ENCODE measurements at regions not wholly inside any gene's neighbourhood (a gene's known extent, or its start where the extent isn't known, plus 50 kb on each side); places are given as distances from the start of the nearest gene placed in this dataset.
"Not testable (repeated sequence)": the region's sequence is repeated elsewhere in the genome, so short reads cannot be mapped to it uniquely, and the experiment has no call there.

DNA sequence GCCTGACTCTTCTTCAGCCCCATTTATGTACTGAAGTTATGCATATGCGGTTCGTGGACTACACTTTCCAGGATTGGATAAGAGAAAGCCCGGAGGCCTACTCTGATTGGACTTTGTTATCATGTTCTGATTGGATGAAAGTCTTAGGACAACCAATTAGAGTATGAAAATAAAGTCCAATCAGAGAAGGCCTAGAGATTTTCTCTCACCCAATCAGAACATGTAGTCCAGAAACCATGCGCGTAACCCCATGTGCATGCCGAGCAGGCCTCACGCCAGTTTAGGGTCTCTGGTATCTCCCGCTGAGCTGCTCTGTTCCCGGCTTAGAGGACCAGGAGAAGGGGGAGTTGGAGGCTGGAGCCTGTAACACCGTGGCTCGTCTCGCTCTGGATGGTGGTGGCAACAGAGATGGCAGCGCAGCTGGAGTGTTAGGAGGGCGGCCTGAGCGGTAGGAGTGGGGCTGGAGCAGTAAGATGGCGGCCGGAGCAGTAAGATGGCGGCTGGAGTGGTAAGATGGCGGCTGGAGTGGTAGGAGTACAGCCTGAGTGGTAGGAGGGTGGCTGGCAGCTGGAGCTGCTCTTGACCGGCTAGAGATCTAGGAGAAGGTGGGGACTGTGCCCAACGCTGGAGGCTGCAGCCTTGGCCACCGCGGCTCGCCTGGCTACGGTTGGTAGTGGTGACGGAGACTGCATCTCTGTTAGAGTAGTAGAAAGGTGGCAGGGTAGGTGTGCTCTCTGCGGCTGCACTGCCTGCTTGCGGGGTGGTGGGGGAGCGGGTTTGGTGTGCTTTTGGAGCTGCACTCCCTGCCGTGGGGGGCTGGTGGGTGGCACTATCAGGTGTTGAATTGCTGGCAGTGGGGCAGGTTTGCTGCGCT, 107.9 kb upstream of the TPTE start:
- H3K27ac ChIP-seq (replicated peaks in 1 of 4); H3K4me1 ChIP-seq; H3K4me3 ChIP-seq; intact Hi-C loops (cut with DNase I); H3K36me3 ChIP-seq: not testable (repeated sequence)
- Histone ChIP-seq H3K27me3 (peaks cover 0 to 12% (median 0%) of the 10 kb centered on the region in 4 donors), H3K9me3 (peaks cover 0 to 17% (median 14%) of the 10 kb centered on the region in 4 donors)
- WGBS, result 84% methylated on average over 30 of the region's 31 CpGs
- DNase-seq (ENCODE audit: extremely low spot score), result peak; percentile 86

DNA sequence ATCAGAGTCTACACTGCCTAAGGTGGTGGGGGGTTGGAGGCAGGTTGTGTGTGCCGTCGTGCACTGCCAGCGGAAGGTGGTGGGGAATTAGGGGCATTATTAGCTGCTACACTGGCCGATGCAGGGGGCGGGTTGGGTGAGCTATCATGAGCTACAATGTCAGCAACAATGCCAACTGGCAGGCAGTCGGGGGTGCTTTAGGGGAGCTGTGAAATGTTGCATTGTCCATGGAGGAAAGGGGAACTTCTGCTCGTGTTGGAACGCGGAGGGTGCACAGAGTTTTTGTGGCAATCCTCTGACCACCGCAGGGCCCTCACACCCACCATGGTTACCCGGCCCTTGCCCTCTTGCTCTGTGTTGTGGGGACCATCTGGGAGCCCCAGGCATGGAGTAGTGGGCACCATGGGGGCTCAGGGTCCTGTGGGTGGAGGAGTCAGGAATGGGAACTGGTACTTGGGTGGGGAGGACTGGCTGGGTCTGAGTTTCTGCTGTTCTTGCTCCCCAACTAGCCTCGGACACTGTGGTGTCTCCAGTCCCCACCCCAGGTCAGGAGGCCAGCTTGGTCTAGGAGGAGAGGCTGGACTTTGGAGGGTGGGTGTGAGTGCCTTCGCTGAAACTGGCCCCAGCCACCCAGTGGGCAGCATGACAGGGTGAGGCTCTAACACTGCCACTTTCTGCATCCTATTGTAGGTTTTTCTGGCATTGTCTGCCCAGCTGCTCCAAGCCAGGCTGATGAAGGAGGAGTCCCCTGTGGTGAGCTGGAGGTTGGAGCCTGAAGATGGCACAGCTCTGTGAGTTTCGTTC, 107.1 kb upstream of the TPTE start:
- H3K9me3 ChIP-seq, result peaks cover 0 to 17% (median 14%) of the 10 kb centered on the region in 4 donors
- 75% methylated on average over 14 of the region's 14 CpGs for WGBS

DNA sequence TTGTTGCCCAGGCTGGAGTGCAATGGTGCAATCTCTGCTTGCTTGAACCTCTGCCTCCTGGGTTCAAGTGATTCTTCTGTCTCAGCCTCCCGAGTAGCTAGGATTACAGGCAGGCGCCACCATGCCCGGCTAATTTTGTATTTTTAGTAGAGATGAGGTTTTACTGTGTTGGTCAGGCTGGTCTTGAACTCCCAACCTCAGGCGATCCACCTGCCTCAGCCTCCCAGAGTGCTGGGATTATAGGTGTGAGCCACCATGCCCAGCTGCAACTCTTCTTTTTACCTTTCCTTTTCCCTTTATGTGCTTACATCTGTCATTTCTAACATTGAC, 106.5 kb upstream of the TPTE start:
- H3K36me3 ChIP-seq; H3K4me3 ChIP-seq; H3K27ac ChIP-seq (replicated peaks in 1 of 4); H3K4me1 ChIP-seq; intact Hi-C loops (cut with DNase I): not testable (repeated sequence)
- peaks cover 0 to 17% (median 14%) of the 10 kb centered on the region in 4 donors for H3K9me3 ChIP-seq
- WGBS, result 78% methylated on average over 4 of the region's 4 CpGs
- peak; percentile 57 for DNase-seq (ENCODE audit: extremely low spot score)
- H3K27me3 ChIP-seq, result peaks cover 0 to 17% (median 0%) of the 10 kb centered on the region in 4 donors

More for the DNA sequence above, 107.1 kb upstream of the TPTE start:
- peaks cover 0 to 12% (median 0%) of the 10 kb centered on the region in 4 donors for H3K27me3 ChIP-seq
- H3K4me3 ChIP-seq; H3K36me3 ChIP-seq; H3K4me1 ChIP-seq; H3K27ac ChIP-seq (replicated peaks in 1 of 4); intact Hi-C loops (cut with DNase I): not testable (repeated sequence)
- DNase-seq (ENCODE audit: extremely low spot score), result peak; percentile 86

DNA sequence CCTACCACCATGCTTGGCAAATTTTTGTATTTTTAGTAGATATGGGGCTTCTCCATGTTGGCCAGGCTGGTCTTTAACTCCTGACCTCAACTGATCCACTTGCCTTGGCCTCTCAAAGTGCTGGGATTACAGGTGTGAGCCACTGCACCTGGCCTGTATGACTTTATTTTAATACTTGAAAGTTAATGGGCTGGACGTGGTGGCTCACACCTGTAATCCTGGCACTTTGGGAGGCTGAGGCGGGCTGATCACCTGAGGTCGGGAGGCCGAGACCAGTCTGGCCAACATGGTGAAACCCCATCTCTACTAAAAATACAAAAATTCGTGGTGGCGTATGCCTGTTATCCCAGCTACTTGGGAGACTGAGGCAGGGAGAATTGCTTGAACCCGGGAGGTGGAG, 105.9 kb upstream of the TPTE start:
- H3K36me3 ChIP-seq; H3K4me3 ChIP-seq; H3K4me1 ChIP-seq; H3K27ac ChIP-seq (replicated peaks in 1 of 4); intact Hi-C loops (cut with DNase I): not testable (repeated sequence)
- Histone ChIP-seq H3K9me3 (peaks cover 0 to 19% (median 13%) of the 10 kb centered on the region in 4 donors), H3K27me3 (peaks cover 0 to 19% (median 0%) of the 10 kb centered on the region in 4 donors)
- WGBS, result 62% methylated on average over 7 of the region's 7 CpGs
- DNase-seq (ENCODE audit: extremely low spot score), result peak; percentile 92

DNA sequence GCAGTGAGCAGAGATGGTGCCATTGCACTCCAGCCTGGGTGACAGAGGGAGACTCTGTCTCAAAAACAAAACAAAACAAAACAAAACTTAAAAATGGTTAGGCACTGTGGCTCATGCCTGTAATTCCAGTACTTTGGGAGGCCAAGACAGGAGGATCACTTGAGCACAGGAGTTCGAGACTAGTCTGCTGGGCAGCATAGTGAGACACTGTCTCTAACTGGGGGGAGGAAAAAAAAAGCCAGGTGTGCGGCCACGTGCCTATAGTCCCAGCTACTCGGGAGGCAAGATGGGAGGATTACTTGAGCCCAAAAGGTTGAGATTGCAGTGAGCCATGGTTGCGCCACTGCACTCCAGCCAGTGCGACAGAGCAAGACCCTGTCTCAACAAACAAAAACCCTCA, 105.5 kb upstream of the TPTE start:
- intact Hi-C loops (cut with DNase I); H3K4me3 ChIP-seq; H3K4me1 ChIP-seq; H3K27ac ChIP-seq (replicated peaks in 1 of 4); H3K36me3 ChIP-seq: not testable (repeated sequence)
- H3K27me3 ChIP-seq, result peaks cover 0 to 19% (median 0%) of the 10 kb centered on the region in 4 donors
- peak; percentile 98 for DNase-seq (ENCODE audit: extremely low spot score)
- peaks cover 0 to 20% (median 12%) of the 10 kb centered on the region in 4 donors for H3K9me3 ChIP-seq
- 50% methylated on average over 6 of the region's 6 CpGs for WGBS

DNA sequence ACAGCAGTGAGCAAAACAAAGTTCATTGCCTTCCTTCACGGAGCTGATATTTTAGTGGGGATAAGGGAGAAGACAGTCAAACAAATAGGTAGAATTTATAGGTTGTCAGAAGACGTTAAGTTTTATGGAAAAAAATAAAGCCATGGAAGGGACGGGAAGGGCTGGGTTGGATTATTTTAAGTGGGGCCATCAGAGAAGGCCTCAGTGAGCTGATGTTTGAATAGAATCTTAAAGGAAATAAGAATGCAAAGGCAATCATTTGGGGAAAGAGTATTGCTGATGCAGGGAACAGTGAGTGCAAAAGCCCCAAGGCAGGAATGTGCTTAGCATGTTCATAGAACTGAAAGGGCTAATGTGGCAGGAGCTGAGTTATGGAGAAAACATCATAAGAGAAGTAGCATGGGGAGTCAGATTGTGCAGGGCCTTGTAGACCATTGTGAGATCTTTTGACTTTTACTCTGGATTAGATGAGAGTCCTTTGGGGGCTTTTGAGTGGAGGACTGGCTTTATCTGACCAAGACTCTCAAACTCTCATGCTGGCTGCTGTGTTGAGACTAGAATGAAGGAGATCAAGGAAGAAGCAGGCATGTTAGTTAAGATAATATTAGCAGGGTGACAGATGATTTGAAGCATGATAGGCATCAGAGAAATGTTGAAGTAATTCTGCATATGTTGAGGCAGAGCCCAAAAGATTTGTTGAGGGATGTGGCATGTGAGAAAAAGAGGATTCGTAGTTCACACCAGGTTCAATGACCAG, 104.5 kb upstream of the TPTE start:
- Histone ChIP-seq H3K9me3 (peaks cover 0 to 18% (median 12%) of the 10 kb centered on the region in 4 donors), H3K27me3 (peaks cover 0 to 19% (median 0%) of the 10 kb centered on the region in 4 donors)
- DNase-seq (ENCODE audit: extremely low spot score), result peak; percentile 98
- WGBS, result 50% methylated on average over 4 of the region's 4 CpGs
- H3K4me1 ChIP-seq; H3K27ac ChIP-seq (replicated peaks in 1 of 4); H3K4me3 ChIP-seq; intact Hi-C loops (cut with DNase I); H3K36me3 ChIP-seq: not testable (repeated sequence)

DNA sequence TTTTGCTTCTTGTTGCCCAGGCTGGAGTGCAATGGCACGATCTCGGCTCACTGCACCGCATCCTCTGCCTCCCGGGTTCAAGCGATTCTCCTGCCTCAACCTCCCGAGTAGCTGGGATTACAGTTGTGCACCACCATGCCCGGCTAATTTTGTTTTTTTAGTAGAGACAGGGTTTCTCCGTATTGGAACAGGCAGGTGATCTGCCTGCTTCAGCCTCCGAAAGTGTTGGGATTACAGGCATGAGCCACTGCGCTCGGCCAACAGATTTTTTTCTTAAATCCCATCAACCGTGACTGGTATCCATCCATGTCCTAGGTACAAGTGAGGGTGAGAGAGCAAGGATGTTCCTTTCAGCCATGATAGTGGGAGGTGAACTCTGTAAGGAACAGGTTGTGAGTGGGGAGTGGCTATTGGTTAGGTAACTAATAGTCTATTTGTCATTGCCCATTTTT, 103.8 kb upstream of the TPTE start:
- peaks cover 0 to 18% (median 12%) of the 10 kb centered on the region in 4 donors for H3K9me3 ChIP-seq
- peak; percentile 98 for DNase-seq (ENCODE audit: extremely low spot score)
- peaks cover 0 to 19% (median 0%) of the 10 kb centered on the region in 4 donors for H3K27me3 ChIP-seq
- intact Hi-C loops (cut with DNase I); H3K36me3 ChIP-seq; H3K4me1 ChIP-seq; H3K4me3 ChIP-seq; H3K27ac ChIP-seq (replicated peaks in 1 of 4): not testable (repeated sequence)
- WGBS, result 70% methylated on average over 12 of the region's 12 CpGs

DNA sequence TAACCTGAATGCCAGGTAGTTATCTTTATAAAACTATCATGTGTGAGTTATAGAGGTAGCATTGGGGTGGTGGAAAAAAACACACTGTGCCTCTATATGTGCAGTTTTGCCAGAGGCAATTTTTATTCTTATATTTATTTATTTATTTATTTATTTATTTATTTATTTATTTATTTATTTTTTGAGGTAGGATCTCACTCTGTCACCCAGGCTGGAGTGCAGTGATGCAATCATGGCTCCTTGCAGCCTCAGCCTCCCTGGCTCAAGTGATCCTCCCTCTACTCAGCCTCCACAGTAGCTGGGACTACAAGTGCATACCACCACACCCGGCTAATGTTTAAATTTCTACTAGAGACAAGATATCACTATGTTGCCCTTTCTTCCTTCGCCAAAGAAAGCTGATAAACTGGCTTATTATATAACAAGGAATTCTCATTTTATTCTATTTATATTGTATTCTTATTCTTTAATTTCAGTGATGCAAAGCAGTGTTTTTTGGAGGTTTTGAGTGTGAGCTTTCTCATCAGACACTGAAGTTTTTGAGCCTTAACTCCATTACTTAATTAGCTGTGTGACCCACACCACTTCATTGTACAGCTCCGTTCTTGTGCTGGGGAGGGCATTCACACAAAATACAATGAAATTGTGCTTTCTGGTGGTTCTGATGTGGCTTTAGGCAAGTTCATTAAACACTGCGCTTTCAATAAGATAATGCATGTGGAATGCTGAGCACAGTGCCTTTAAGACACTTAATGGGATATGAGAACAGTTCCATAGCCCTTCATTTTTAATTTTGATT, 102.9 kb upstream of the TPTE start:
- Histone ChIP-seq H3K9me3 (peaks cover 0 to 21% (median 14%) of the 10 kb centered on the region in 4 donors), H3K27me3 (peaks cover 0 to 19% (median 0%) of the 10 kb centered on the region in 4 donors)
- H3K4me1 ChIP-seq; H3K27ac ChIP-seq (replicated peaks in 1 of 4); intact Hi-C loops (cut with DNase I); H3K4me3 ChIP-seq; H3K36me3 ChIP-seq: not testable (repeated sequence)
- 50% methylated on average over 4 of the region's 4 CpGs for WGBS
- peak; percentile 93 for DNase-seq (ENCODE audit: extremely low spot score)

DNA sequence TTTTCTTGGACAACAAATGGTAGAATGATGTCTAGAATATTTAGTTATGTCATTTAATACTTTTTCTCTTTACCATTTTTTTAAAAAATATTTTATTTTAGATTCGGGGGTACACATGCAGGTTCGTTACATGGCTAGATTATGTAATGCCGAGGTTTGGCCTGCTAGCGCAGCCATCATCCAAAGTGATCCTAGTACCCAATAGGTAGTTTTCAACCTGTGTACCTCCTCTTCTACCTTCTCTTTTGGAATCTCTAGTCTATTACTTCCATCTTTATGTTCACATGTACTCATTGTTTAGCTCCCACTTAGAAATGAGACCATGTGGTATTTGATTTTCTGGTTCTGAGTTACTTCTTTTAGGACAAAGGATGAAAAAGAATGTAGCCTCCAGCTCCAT, 100.2 kb upstream of the TPTE start:
- H3K4me1 ChIP-seq; H3K36me3 ChIP-seq; H3K27ac ChIP-seq (replicated peaks in 1 of 4); intact Hi-C loops (cut with DNase I); H3K4me3 ChIP-seq; H3K9me3 ChIP-seq: not testable (repeated sequence)
- 65% methylated on average over 4 of the region's 4 CpGs for WGBS
- H3K27me3 ChIP-seq, result peaks cover 0 to 10% (median 0%) of the 10 kb centered on the region in 4 donors
- peak; percentile 90 for DNase-seq (ENCODE audit: extremely low spot score)

DNA sequence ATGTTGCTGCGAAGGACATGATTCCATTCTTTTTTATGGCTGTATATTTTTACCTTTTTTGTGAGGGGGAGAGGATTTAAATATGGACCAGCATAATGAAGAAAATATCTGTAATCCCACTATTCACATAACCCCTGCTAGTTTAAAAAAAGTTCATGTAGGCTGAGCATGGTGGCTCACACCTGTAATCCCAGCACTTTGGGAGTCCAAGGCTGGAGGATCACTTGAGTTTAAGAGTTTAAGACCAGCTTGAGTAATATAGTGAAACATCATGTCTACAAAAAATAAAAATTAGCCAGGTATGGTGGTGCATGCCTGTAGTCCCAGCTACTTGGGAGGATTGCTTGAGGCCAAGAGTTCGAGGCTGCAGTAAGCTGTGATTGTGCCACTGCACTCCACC, 99.8 kb upstream of the TPTE start:
- DNase-seq (ENCODE audit: extremely low spot score), result peak; percentile 88
- H3K4me1 ChIP-seq; intact Hi-C loops (cut with DNase I); H3K9me3 ChIP-seq; H3K36me3 ChIP-seq; H3K4me3 ChIP-seq; H3K27ac ChIP-seq (replicated peaks in 1 of 4): not testable (repeated sequence)
- H3K27me3 ChIP-seq, result peaks cover 0 to 10% (median 0%) of the 10 kb centered on the region in 4 donors
- WGBS, result 56% methylated on average over 2 of the region's 2 CpGs

DNA sequence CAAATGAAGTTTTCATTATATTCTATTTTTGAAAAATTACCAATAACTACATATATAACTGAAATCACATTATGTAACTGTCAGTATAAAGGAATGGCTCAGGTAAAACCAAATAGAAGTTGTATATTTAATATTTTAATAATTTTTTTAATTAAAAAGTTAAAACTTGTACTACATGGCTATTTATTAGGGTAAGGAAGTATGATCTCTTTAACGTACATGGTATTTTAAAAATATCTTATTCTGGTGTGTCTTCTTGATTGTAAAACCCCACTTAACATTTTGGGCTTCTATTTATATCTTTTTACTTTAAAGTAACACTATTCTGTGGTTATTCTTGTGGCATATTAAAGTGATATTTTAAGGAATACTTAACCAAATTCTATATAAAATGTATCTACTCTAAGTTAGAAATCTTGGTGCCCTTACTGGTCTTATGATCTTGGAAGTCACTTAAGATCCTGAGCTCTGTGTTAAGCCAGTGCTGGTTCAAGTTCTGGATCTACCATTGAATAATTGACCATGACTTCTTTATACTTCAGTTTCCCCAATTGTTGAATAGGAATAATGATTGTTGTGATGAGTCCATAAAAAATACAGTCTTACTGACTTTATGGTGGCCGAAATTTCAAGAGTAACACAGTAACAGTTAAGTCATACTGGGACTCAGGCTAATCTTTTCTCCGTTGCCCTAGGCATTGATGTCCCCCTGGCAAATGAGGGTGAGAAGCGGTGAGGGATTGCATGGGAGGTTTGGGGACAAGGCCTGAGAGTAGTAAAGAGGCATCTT, 97.1 kb upstream of the TPTE start:
- H3K27me3 ChIP-seq, result peaks cover 0 to 10% (median 0%) of the 10 kb centered on the region in 4 donors
- H3K27ac ChIP-seq (replicated peaks in 1 of 4); H3K9me3 ChIP-seq; H3K4me3 ChIP-seq; intact Hi-C loops (cut with DNase I); H3K36me3 ChIP-seq; H3K4me1 ChIP-seq: not testable (repeated sequence)
- peak; percentile 92 for DNase-seq (ENCODE audit: extremely low spot score)
- WGBS, result 58% methylated on average over 4 of the region's 4 CpGs

Measured in esophagus muscularis mucosa (tissue), 4 donors.